Stimulated activated naive CD8-positive, alpha-beta T cell treated with anti-CD3 and anti-CD28 coated beads, Interleukin-15, amount 100 ng/mL, for 72 hours (primary cell): ENCODE measurements at regions not wholly inside any gene's neighbourhood (a gene's known extent, or its start where the extent isn't known, plus 50 kb on each side); places are given as distances from the start of the nearest gene placed in this dataset.

Experiments
- ATAC-seq: fragments of 150-1000 bp; cut with Tn5 transposase; 2 replicates; pipeline ENCODE4 v1.10.0; 2021; ENCODE audit warnings: mild to moderate bottlenecking, moderate library complexity
- DNase-seq, 2 donors: peaks; one replicate each; pipeline ENCODE4 v3.0.0; 2021 to 2022
- H3K27ac Mint-ChIP-seq, 2 donors: one replicate each; pipeline ENCODE4 v1.8.0; 2022; ENCODE audit warnings: mild to moderate bottlenecking in 2 of 2, mixed read lengths in 2 of 2, moderate library complexity in 2 of 2
- H3K27me3 Mint-ChIP-seq: one replicate; pipeline ENCODE4 v1.8.0; 2022; ENCODE audit warnings: mixed read lengths
- H3K4me1 Mint-ChIP-seq: one replicate; pipeline ENCODE4 v1.8.0; 2022; ENCODE audit warnings: mild to moderate bottlenecking, mixed read lengths
- H3K4me3 Mint-ChIP-seq, 2 donors: one replicate each; pipeline ENCODE4 v1.8.0; 2022; ENCODE audit warnings: mild to moderate bottlenecking in 2 of 2, mixed read lengths in 2 of 2, moderate library complexity in 1 of 2
- H3K9me3 Mint-ChIP-seq, 2 donors: one replicate each; pipeline ENCODE4 v1.8.0; 2022; ENCODE audit warnings: mixed read lengths in 2 of 2

- no peaks in the 10 kb centered on the region for H3K4me1 Mint-ChIP-seq
- DNase-seq = no peak
- no peak overlapping the region for H3K4me3 Mint-ChIP-seq
- no peak for ATAC-seq
- peaks cover 34% of the 10 kb centered on the region for H3K27me3 Mint-ChIP-seq
- no peaks in the 10 kb centered on the region for H3K9me3 Mint-ChIP-seq
- H3K27ac Mint-ChIP-seq = no peak overlapping the region
Measured at GRCh38 chr12:97142737-97143410, 235.8 kb downstream of the NEDD1 start.

GRCh38 chr12:97148941-97149559 lies 242.0 kb downstream of the NEDD1 start:
- H3K4me3 Mint-ChIP-seq = no peak overlapping the region
- H3K27ac Mint-ChIP-seq = no peak overlapping the region
- DNase-seq = peak; percentile 35 to 43
- no peaks in the 10 kb centered on the region for H3K4me1 Mint-ChIP-seq
- H3K27me3 Mint-ChIP-seq = peaks cover 18% of the 10 kb centered on the region
- no peaks in the 10 kb centered on the region for H3K9me3 Mint-ChIP-seq
- peak; percentile 94 for ATAC-seq

- ATAC-seq (no peak), DNase-seq (no peak)
- Mint-ChIP-seq H3K9me3 (no peaks in the 10 kb centered on the region), H3K27ac (no peak overlapping the region), H3K4me1 (no peaks in the 10 kb centered on the region), H3K4me3 (no peak overlapping the region), H3K27me3 (peaks cover 10% of the 10 kb centered on the region)
Measured at GRCh38 chr12:97151481-97151880, 244.4 kb downstream of the NEDD1 start.

DNA sequence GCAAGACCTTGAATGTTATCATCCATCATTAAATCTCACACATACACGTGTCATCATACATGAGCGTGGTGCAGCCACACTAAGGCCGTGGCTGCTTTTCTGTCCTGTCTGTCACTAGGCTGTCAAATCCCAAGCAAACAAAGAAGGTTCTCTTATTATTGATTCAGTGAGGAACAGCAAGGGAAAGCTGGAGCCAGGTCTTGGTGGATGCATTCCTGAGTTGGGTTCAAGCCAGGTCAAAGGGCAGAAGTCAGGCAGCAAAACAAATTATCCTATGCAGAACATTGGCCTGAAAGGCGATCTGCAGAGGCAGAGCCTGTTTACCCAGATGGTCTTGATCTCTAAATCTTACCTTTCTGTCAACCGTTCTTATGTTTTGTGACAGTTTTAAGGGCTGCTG lies 252.3 kb downstream of the NEDD1 start:
- peaks cover 25% of the 10 kb centered on the region for H3K27me3 Mint-ChIP-seq
- ATAC-seq (no peak), DNase-seq (no peak)
- H3K9me3 Mint-ChIP-seq = peaks cover 0 to 5% of the 10 kb centered on the region in 2 donors
- no peaks in the 10 kb centered on the region for H3K4me1 Mint-ChIP-seq
- H3K4me3 Mint-ChIP-seq = no peak overlapping the region
- H3K27ac Mint-ChIP-seq = no peak overlapping the region

DNA sequence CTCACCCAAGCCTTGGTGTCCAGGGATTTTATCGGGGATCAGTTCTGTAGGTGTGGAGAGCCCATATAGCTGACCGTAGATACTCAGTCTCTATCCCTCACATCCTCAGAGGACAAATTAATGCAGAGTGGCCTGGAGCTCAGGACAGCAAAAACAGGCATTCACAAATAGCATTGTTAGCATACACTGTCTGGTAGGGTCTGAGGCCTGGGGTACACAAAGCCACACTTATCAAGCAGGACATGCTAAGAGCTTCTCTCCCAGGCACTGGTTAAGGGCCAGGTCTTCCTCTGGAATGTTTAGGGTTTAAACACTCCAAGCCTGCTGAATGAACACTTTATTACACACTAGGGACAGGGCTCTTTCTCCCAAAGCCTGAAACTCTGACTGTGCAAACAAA lies 253.2 kb downstream of the NEDD1 start:
- ATAC-seq (no peak), DNase-seq (no peak)
- peaks cover 20% of the 10 kb centered on the region for H3K27me3 Mint-ChIP-seq
- peak overlapping the region in 1 of 2 donors; percentile 12 for H3K27ac Mint-ChIP-seq
- H3K4me1 Mint-ChIP-seq = no peaks in the 10 kb centered on the region
- H3K9me3 Mint-ChIP-seq = peaks cover 0 to 5% of the 10 kb centered on the region in 2 donors
- H3K4me3 Mint-ChIP-seq = no peak overlapping the region

DNA sequence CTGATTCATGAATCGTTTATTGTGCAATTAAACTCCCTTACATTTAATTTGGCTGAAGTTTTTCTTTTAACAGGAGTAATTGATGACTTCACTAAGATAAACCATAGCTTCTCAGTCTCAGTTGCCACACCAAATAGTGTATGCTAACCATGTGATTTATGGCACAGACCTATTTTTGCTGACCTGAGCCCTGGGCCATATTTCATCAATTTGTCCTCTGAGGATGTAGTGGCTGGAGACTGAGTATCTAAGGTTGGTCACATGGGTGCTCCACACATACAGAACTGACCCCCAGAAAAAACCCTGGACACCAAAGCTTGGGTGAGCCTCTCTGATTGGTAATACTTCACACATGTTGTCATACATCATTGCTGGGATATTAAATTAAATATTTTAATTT lies 255.1 kb downstream of the NEDD1 start:
- Mint-ChIP-seq H3K27ac (no peak overlapping the region), H3K9me3 (peaks cover 0 to 5% of the 10 kb centered on the region in 2 donors), H3K27me3 (peaks cover 20% of the 10 kb centered on the region), H3K4me3 (no peak overlapping the region), H3K4me1 (no peaks in the 10 kb centered on the region)
- no peak for DNase-seq
- ATAC-seq = no peak

DNA sequence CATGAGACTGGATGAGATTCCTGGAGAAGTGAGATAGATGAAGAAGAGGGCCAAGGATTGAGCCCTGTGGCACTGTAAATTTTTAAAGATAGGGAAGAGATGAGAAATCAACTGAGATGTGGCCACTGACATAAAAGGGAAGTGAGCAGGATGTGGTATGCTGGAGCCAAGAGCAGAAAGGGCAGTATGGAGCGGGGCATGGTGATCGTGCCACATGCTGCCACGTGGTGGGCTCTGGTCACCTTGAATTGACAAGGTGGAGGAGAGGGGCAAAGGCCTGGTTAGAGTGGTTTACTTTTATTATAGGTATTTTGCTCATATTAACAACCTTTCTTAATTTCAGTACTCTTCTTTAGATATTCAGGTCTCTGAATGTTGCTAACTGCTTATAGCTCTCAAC lies 257.9 kb downstream of the NEDD1 start:
- Mint-ChIP-seq H3K9me3 (peaks cover 0 to 5% of the 10 kb centered on the region in 2 donors), H3K4me3 (no peak overlapping the region), H3K27me3 (peaks cover 20% of the 10 kb centered on the region), H3K27ac (no peak overlapping the region), H3K4me1 (no peaks in the 10 kb centered on the region)
- DNase-seq (no peak), ATAC-seq (no peak)

DNA sequence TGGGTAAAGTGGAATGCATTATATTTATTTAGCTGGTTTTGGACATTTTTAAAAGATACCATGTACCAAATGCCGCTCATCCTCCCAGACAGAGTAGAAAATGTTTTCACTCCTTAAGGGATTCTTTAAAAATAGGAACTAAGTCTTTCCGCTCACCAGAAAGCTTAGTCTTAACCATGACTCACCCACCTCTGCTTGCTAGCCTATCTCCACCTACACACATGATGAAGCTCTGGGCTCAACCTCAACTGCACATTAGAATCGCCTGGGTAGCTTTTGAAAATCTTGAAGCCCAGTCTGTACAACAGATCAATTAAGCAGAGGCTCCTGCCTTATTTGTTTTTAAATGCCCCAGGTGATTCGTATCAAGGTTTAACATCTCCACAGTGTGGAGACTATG lies 260.5 kb downstream of the NEDD1 start:
- Mint-ChIP-seq H3K27ac (no peak overlapping the region), H3K9me3 (no peaks in the 10 kb centered on the region), H3K27me3 (peaks cover 9% of the 10 kb centered on the region), H3K4me1 (no peaks in the 10 kb centered on the region), H3K4me3 (no peak overlapping the region)
- ATAC-seq (no peak), DNase-seq (no peak)

- peaks cover 4% of the 10 kb centered on the region for H3K27me3 Mint-ChIP-seq
- DNase-seq (no peak), ATAC-seq (no peak)
- H3K4me1 Mint-ChIP-seq = no peaks in the 10 kb centered on the region
- no peaks in the 10 kb centered on the region for H3K9me3 Mint-ChIP-seq
- H3K27ac Mint-ChIP-seq = no peak overlapping the region
- H3K4me3 Mint-ChIP-seq = no peak overlapping the region
Measured at GRCh38 chr12:97168804-97169203, 261.7 kb downstream of the NEDD1 start.

DNA sequence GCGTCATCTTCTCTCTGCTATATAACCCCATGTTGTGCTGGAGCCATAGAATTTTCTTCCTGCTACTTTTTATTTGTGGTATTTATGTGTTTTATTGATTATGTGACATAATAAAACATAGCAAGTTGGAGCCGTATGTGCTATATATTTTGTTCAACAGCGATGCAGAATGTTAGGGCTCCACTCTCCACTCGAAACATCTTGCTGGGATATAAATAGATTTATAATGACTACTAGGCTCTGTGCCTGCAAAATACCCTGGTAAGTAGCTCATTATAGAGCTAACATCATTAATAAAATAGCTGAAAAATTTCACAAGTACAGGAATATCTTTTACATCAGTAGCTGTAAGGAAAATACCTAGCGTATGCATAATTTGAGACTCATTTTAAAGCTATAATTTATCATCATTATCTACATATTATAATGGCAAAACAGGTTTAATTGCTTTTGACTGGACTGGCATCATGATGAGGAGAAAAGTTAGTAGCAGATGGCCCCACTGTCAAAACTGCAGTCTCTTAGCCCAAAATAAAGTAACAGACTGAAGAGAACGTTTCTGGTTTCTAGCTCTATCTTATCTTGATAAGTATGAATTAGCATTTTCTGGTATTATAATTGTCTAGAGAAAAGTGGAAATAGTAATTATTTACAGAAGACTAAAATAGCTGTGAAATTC lies 263.0 kb downstream of the NEDD1 start:
- H3K4me3 Mint-ChIP-seq = no peak overlapping the region

GRCh38 chr12:97173688-97174410 lies 266.8 kb downstream of the NEDD1 start:
- DNase-seq (no peak), ATAC-seq (no peak)
- Mint-ChIP-seq H3K4me3 (no peak overlapping the region), H3K27ac (no peak overlapping the region), H3K9me3 (no peaks in the 10 kb centered on the region), H3K4me1 (no peaks in the 10 kb centered on the region), H3K27me3 (no peaks in the 10 kb centered on the region)

More for the DNA sequence above, 263.0 kb downstream of the NEDD1 start:
- ATAC-seq (no peak), DNase-seq (no peak)
- Mint-ChIP-seq H3K27me3 (no peaks in the 10 kb centered on the region), H3K9me3 (no peaks in the 10 kb centered on the region), H3K27ac (no peak overlapping the region), H3K4me1 (no peaks in the 10 kb centered on the region)

GRCh38 chr12:97177481-97177880 lies 270.4 kb downstream of the NEDD1 start:
- no peaks in the 10 kb centered on the region for H3K9me3 Mint-ChIP-seq
- no peak overlapping the region for H3K4me3 Mint-ChIP-seq
- ATAC-seq (no peak), DNase-seq (no peak)
- no peaks in the 10 kb centered on the region for H3K27me3 Mint-ChIP-seq
- no peaks in the 10 kb centered on the region for H3K4me1 Mint-ChIP-seq
- H3K27ac Mint-ChIP-seq = no peak overlapping the region

GRCh38 chr12:97181571-97182265 lies 274.7 kb downstream of the NEDD1 start:
- Mint-ChIP-seq H3K4me1 (no peaks in the 10 kb centered on the region), H3K27ac (no peak overlapping the region), H3K4me3 (no peak overlapping the region), H3K9me3 (peaks cover 0 to 5% of the 10 kb centered on the region in 2 donors), H3K27me3 (no peaks in the 10 kb centered on the region)
- DNase-seq (no peak), ATAC-seq (no peak)

GRCh38 chr12:97182769-97183168 lies 275.7 kb downstream of the NEDD1 start:
- no peak for DNase-seq
- H3K9me3 Mint-ChIP-seq = peaks cover 0 to 15% of the 10 kb centered on the region in 2 donors
- no peaks in the 10 kb centered on the region for H3K27me3 Mint-ChIP-seq
- no peaks in the 10 kb centered on the region for H3K4me1 Mint-ChIP-seq
- no peak for ATAC-seq
- H3K4me3 Mint-ChIP-seq = no peak overlapping the region
- no peak overlapping the region for H3K27ac Mint-ChIP-seq

DNA sequence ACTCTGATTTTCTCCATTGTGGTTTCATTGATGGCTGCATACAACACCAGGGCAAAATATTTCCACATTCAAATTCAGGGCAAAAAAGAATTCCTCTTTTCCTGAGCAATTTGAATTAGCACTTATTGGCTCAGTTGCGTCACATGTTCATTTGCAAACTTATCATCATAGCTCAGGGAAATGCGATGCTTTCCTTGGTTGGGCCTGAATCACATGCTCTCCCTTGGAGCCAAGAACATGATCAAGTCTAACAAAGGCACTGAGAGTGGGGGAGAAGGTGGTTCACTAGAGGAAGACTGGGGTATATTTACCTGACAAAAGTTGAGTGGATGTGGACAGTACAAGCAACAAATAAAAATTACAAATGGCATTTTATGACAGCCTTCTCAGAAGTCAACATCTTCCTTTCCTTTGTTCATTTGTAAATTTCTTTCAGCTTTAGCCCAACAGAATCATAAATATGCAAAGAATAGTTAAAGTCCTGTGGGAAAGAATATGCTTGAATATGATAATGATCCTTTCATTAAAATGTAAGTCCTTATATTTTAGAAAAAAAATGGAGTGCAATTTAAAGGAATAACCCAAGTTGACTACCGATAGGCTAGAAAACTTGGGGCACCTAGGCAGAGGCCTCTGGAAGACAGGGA lies 277.2 kb downstream of the NEDD1 start:
- peaks cover 0 to 15% of the 10 kb centered on the region in 2 donors for H3K9me3 Mint-ChIP-seq
- ATAC-seq (no peak), DNase-seq (no peak)
- no peaks in the 10 kb centered on the region for H3K27me3 Mint-ChIP-seq
- H3K27ac Mint-ChIP-seq = no peak overlapping the region
- H3K4me1 Mint-ChIP-seq = no peaks in the 10 kb centered on the region
- no peak overlapping the region for H3K4me3 Mint-ChIP-seq
